ENCODE measurements at regions not wholly inside any gene's neighbourhood (a gene's known extent, or its start where the extent isn't known, plus 50 kb on each side); places are given as distances from the start of the nearest gene placed in this dataset.

DNA sequence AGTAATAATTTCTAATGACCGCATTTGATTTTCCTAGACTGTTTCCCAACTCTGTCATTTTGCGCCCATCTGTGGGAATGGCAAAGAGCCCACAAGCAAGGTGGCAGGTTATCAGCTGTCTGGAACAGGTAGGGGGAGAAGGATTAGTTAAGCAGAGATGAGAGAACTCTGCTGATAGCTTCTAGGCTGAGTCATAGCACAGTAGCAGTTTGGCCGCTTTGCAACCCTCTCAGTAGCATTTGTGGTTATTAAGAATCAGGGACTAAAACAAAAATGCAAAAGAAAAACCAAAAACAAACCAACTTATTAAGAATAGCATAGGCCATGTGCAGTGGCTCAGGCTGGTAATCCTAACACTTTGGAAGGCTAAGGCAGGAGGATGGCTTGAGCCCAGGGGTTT lies 602.7 kb upstream of the SORCS1 start:
- H4K91ac ChIP-seq (ENCODE audit: insufficient read depth, low read depth, low read length), result no peak overlapping the region
- H3K9me1 ChIP-seq (ENCODE audit: insufficient read depth, low read length), result no peaks in the 10 kb centered on the region
- no peak overlapping the region for H4K5ac ChIP-seq (ENCODE audit: low read depth, low read length)
- H3K4me2 ChIP-seq (ENCODE audit: low read depth, low read length), result no peak overlapping the region
- in situ Hi-C loops (cut with MboI; ENCODE audit: low sequenced_read_pairs), result no loop called here
- H4K8ac ChIP-seq (ENCODE audit: low read depth in 2 of 2, low read length in 2 of 2), result no peak overlapping the region
- H3K18ac ChIP-seq (ENCODE audit: low read depth, low read length), result no peak overlapping the region
- H3K4me1 ChIP-seq (ENCODE audit: control insufficient read depth, insufficient read depth, low read length), result no peaks in the 10 kb centered on the region
- intact Hi-C loops (cut with micrococcal nuclease), result no loop called here
- H3K79me1 ChIP-seq (ENCODE audit: low read depth in 1 of 2, low read length in 2 of 2), result no peaks in the 10 kb centered on the region
- no peak overlapping the region for H2AK5ac ChIP-seq (ENCODE audit: low read depth, low read length)
- H3K27ac ChIP-seq (ENCODE audit: insufficient read depth, low read length), result no peak overlapping the region
- no peak overlapping the region for H2BK5ac ChIP-seq (ENCODE audit: low read depth, low read length, poor library complexity, severe bottlenecking)
- TF ChIP-seq POLR2A (IDR thresholded peaks at IDR 0.05; ENCODE audit: low read depth, low read length), result no peak
- TF ChIP-seq SMC3 (IDR thresholded peaks at IDR 0.05; ENCODE audit: low read depth, low read length), result no peak
- TF ChIP-seq MAFK (IDR thresholded peaks at IDR 0.05; ENCODE audit: low read depth, low read length), result no peak
- TF ChIP-seq CHD1 (IDR thresholded peaks at IDR 0.05; ENCODE audit: low read depth, low read length), result no peak
- no peak for TF ChIP-seq RAD21 (IDR thresholded peaks at IDR 0.05; ENCODE audit: low read length)
- TF ChIP-seq BHLHE40 (IDR thresholded peaks at IDR 0.05; ENCODE audit: low read depth, low read length), result no peak
- TF ChIP-seq CEBPB (IDR thresholded peaks at IDR 0.05; ENCODE audit: low read depth, low read length), result no peak
- TF ChIP-seq, protein P1, sequence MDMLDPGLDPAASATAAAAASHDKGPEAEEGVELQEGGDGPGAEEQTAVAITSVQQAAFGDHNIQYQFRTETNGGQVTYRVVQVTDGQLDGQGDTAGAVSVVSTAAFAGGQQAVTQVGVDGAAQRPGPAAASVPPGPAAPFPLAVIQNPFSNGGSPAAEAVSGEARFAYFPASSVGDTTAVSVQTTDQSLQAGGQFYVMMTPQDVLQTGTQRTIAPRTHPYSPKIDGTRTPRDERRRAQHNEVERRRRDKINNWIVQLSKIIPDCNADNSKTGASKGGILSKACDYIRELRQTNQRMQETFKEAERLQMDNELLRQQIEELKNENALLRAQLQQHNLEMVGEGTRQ (IDR thresholded peaks at IDR 0.05; ENCODE audit: low read depth, low read length), result no peak
- TF ChIP-seq MAZ (IDR thresholded peaks at IDR 0.05; ENCODE audit: borderline replicate concordance, low read depth, low read length), result no peak
- no peak for TF ChIP-seq RFX5 (IDR thresholded peaks at IDR 0.05; ENCODE audit: low read depth, low read length)
- no peak for TF ChIP-seq NFE2L2 (IDR thresholded peaks at IDR 0.05; ENCODE audit: low read depth, low read length)
- TF ChIP-seq RCOR1 (IDR thresholded peaks at IDR 0.05; ENCODE audit: insufficient replicate concordance, low read length), result no peak
- TF ChIP-seq, protein P2, sequence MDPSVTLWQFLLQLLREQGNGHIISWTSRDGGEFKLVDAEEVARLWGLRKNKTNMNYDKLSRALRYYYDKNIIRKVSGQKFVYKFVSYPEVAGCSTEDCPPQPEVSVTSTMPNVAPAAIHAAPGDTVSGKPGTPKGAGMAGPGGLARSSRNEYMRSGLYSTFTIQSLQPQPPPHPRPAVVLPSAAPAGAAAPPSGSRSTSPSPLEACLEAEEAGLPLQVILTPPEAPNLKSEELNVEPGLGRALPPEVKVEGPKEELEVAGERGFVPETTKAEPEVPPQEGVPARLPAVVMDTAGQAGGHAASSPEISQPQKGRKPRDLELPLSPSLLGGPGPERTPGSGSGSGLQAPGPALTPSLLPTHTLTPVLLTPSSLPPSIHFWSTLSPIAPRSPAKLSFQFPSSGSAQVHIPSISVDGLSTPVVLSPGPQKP (IDR thresholded peaks at IDR 0.05; ENCODE audit: borderline replicate concordance, low read depth, low read length), result no peak
- H3K9ac ChIP-seq (ENCODE audit: low read depth, low read length), result no peak overlapping the region
- H2BK120ac ChIP-seq (ENCODE audit: low read depth, low read length), result no peak overlapping the region
- ATAC-seq (ENCODE audit: low read depth) (no peak), DNase-seq (no peak)
- peaks cover 17% of the 10 kb centered on the region; the same call in 1 of the 2 replicates for H3K9me3 ChIP-seq (ENCODE audit: control insufficient read depth, insufficient read depth, low read length)
- no peak overlapping the region for H3K56ac ChIP-seq (ENCODE audit: extremely low read depth, insufficient read depth, low read length)
- no peak overlapping the region for H2BK15ac ChIP-seq (ENCODE audit: low read depth, low read length)
- no peaks in the 10 kb centered on the region for H3K27me3 ChIP-seq (ENCODE audit: control insufficient read depth, insufficient read depth, low read length)
- no peaks in the 10 kb centered on the region for H3K36me3 ChIP-seq (ENCODE audit: control insufficient read depth, insufficient read depth, low read length)
- WGBS, 2 experiments (ENCODE audit: extremely low coverage in 2 of 2, insufficient read length in 1 of 2), result no CpG with 5 or more reads among the region's 3 CpGs
- no peak overlapping the region for H2AFZ ChIP-seq (replicated peaks; ENCODE audit: low read length, poor library complexity)
- no peak overlapping the region for H2BK20ac ChIP-seq (ENCODE audit: low read depth, low read length)
- H2AK9ac ChIP-seq (replicated peaks; ENCODE audit: low read depth, low read length, poor library complexity), result no peak overlapping the region
- H3K14ac ChIP-seq (replicated peaks; ENCODE audit: low read depth, low read length), result no peak overlapping the region
- no peak overlapping the region for H3K23ac ChIP-seq (ENCODE audit: low read depth, low read length)
- H3K4me3 ChIP-seq (ENCODE audit: insufficient read depth, low read depth, low read length), result no peak overlapping the region
- H3K4ac ChIP-seq (ENCODE audit: low read depth, low read length), result no peak overlapping the region
- dilution Hi-C loops (cut with HindIII; ENCODE audit: low sequenced_read_pairs, unreplicated experiment), result no loop called here
- POLR2A ChIA-PET (ENCODE audit: unreplicated experiment), result no interaction called here
- H4K20me1 ChIP-seq (ENCODE audit: insufficient read depth, low read length), result no peaks in the 10 kb centered on the region
- BruUV-seq (replicated peaks), result no TSS peak
- CTCF ChIA-PET, result no interaction called here

Data from IMR-90 (cell line).